Tibial nerve (tissue), 4 donors: ENCODE measurements at regions not wholly inside any gene's neighbourhood (a gene's known extent, or its start where the extent isn't known, plus 50 kb on each side); places are given as distances from the start of the nearest gene placed in this dataset.

Experiments
- DNase-seq, 2 donors: peaks; one replicate each; pipeline ENCODE4 v3.0.0-alpha.2; 2019; ENCODE audit warnings: low spot score in 2 of 2
- H3K27ac ChIP-seq, 4 donors: fragments of 200-600 bp; sonication (generic) in 3 of 4; one replicate each; pipeline ENCODE4 v1.5.1; 2017 to 2019; ENCODE audit warnings: mild to moderate bottlenecking in 1 of 4
- H3K27me3 ChIP-seq, 2 donors: fragments of 200-600 bp; sonication (generic) in 1 of 2; one replicate each; pipeline versions ENCODE4 v1.5.1 to v1.6.0; 2017 to 2019
- H3K36me3 ChIP-seq, 3 donors: fragments of 200-600 bp; sonication (generic); one replicate each; pipeline ENCODE4 v1.5.1; 2018 to 2019
- H3K4me1 ChIP-seq, 4 donors: fragments of 200-600 bp; sonication (generic) in 3 of 4; one replicate each; pipeline ENCODE4 v1.5.1; 2017 to 2019
- H3K4me3 ChIP-seq, 4 donors: fragments of 200-600 bp; sonication (generic) in 3 of 4; one replicate each; pipeline ENCODE4 v1.5.1; 2017 to 2019; ENCODE audit warnings: mild to moderate bottlenecking in 1 of 4, moderate library complexity in 1 of 4
- H3K9me3 ChIP-seq, 4 donors: fragments of 200-600 bp; sonication (generic) in 3 of 4; one replicate each; pipeline ENCODE4 v1.5.1; 2017 to 2019
- CTCF ChIP-seq, 5 experiments: fragments of 200-600 bp in 3 of 5; fragments of 450-650 bp in 2 of 5; sonication (generic) in 3 of 5; IDR thresholded peaks; one replicate each; pipeline ENCODE4 v1.5.1; 2016 to 2019; ENCODE audit warnings: antibody characterized with exemption in 5 of 5, mild to moderate bottlenecking in 3 of 5, moderate library complexity in 2 of 5
- EP300 ChIP-seq, 2 donors: sonication (generic); formaldehyde crosslinking; IDR thresholded peaks; one replicate each; pipeline ENCODE4 v1.6.1; 2017; ENCODE audit warnings: antibody characterized with exemption in 2 of 2, mild to moderate bottlenecking in 1 of 2
- POLR2A ChIP-seq, 2 donors: fragments of 450-650 bp; IDR thresholded peaks; one replicate each; pipeline ENCODE4 v1.6.1; 2017; ENCODE audit warnings: antibody characterized with exemption in 2 of 2, mild to moderate bottlenecking in 2 of 2, moderate library complexity in 2 of 2
- WGBS, 2 donors: methylation state at CpG; one replicate each; pipeline ENCODE4 v1.1.5; 2018; 5-methylcytosine and 5-hydroxymethylcytosine counted together

GRCh38 chr2:103363639-103364038 is 601.8 kb downstream of the TMEM182 start:
- H3K27ac ChIP-seq, result no peak overlapping the region
- H3K9me3 ChIP-seq, result peaks cover 0 to 5% (median 0%) of the 10 kb centered on the region in 4 donors
- TF ChIP-seq POLR2A (IDR thresholded peaks at IDR 0.05), result no peak
- TF ChIP-seq EP300 (IDR thresholded peaks at IDR 0.05), result no peak
- TF ChIP-seq CTCF (IDR thresholded peaks at IDR 0.05), result no peak
- H3K36me3 ChIP-seq, result no peaks in the 10 kb centered on the region
- no peaks in the 10 kb centered on the region for H3K27me3 ChIP-seq
- DNase-seq, result no peak
- H3K4me3 ChIP-seq, result no peak overlapping the region
- no peaks in the 10 kb centered on the region for H3K4me1 ChIP-seq

GRCh38 chr2:103364177-103364576 is 602.3 kb downstream of the TMEM182 start:
- DNase-seq, result no peak
- no peaks in the 10 kb centered on the region for H3K4me1 ChIP-seq
- TF ChIP-seq EP300 (IDR thresholded peaks at IDR 0.05), result no peak
- no peak for TF ChIP-seq POLR2A (IDR thresholded peaks at IDR 0.05)
- 44 to 55% methylated on average over 4 of the region's 4 CpGs for WGBS, 2 donors
- H3K27ac ChIP-seq, result no peak overlapping the region
- H3K27me3 ChIP-seq, result no peaks in the 10 kb centered on the region
- no peak overlapping the region for H3K4me3 ChIP-seq
- no peaks in the 10 kb centered on the region for H3K36me3 ChIP-seq
- peaks cover 0 to 5% (median 0%) of the 10 kb centered on the region in 4 donors for H3K9me3 ChIP-seq

- no peak for DNase-seq
- WGBS, 2 donors, result 87 to 90% methylated on average over 4 of the region's 4 CpGs
Measured at GRCh38 chr2:103365071-103365470, 603.2 kb downstream of the TMEM182 start.

GRCh38 chr2:103367877-103368276 is 606.0 kb downstream of the TMEM182 start:
- H3K27me3 ChIP-seq, result no peaks in the 10 kb centered on the region
- H3K4me1 ChIP-seq, result no peaks in the 10 kb centered on the region
- 90 to 92% methylated on average over 4 of the region's 4 CpGs for WGBS, 2 donors
- DNase-seq, result no peak
- TF ChIP-seq POLR2A (IDR thresholded peaks at IDR 0.05), result no peak
- TF ChIP-seq EP300 (IDR thresholded peaks at IDR 0.05), result no peak
- TF ChIP-seq CTCF (IDR thresholded peaks at IDR 0.05), result no peak
- H3K27ac ChIP-seq, result no peak overlapping the region
- H3K36me3 ChIP-seq, result no peaks in the 10 kb centered on the region
- no peak overlapping the region for H3K4me3 ChIP-seq
- no peaks in the 10 kb centered on the region for H3K9me3 ChIP-seq

More at GRCh38 chr2:103365071-103365470, 603.2 kb downstream of the TMEM182 start:
- Histone ChIP-seq H3K4me3 (no peak overlapping the region), H3K36me3 (no peaks in the 10 kb centered on the region), H3K4me1 (no peaks in the 10 kb centered on the region), H3K9me3 (peaks cover 0 to 5% (median 0%) of the 10 kb centered on the region in 4 donors), H3K27me3 (no peaks in the 10 kb centered on the region), H3K27ac (no peak overlapping the region)
- TF ChIP-seq EP300 (IDR thresholded peaks at IDR 0.05), result no peak
- no peak for TF ChIP-seq POLR2A (IDR thresholded peaks at IDR 0.05)

- H3K36me3 ChIP-seq, result no peaks in the 10 kb centered on the region
- H3K4me3 ChIP-seq, result no peak overlapping the region
- DNase-seq, result no peak
- no peak overlapping the region for H3K27ac ChIP-seq
- H3K9me3 ChIP-seq, result peaks cover 0 to 8% (median 2%) of the 10 kb centered on the region in 4 donors
- no peaks in the 10 kb centered on the region for H3K4me1 ChIP-seq
- no peaks in the 10 kb centered on the region for H3K27me3 ChIP-seq
- 48 to 51% methylated on average over 3 of the region's 3 CpGs for WGBS, 2 donors
- TF ChIP-seq POLR2A (IDR thresholded peaks at IDR 0.05), result no peak
- TF ChIP-seq CTCF (IDR thresholded peaks at IDR 0.05), result no peak
- TF ChIP-seq EP300 (IDR thresholded peaks at IDR 0.05), result no peak
Measured at GRCh38 chr2:103383541-103383940, 621.7 kb downstream of the TMEM182 start.

GRCh38 chr2:103386872-103387271 is 625.0 kb downstream of the TMEM182 start:
- no peak overlapping the region for H3K27ac ChIP-seq
- TF ChIP-seq POLR2A (IDR thresholded peaks at IDR 0.05) (no peak), EP300 (IDR thresholded peaks at IDR 0.05) (no peak), CTCF (IDR thresholded peaks at IDR 0.05) (no peak)
- WGBS, 2 donors, result 91 to 94% methylated on average over 3 of the region's 3 CpGs
- no peak for DNase-seq
- no peaks in the 10 kb centered on the region for H3K27me3 ChIP-seq
- H3K4me1 ChIP-seq, result no peaks in the 10 kb centered on the region
- no peaks in the 10 kb centered on the region for H3K9me3 ChIP-seq
- no peaks in the 10 kb centered on the region for H3K36me3 ChIP-seq
- no peak overlapping the region for H3K4me3 ChIP-seq
